ENCODE measurements at regions not wholly inside any gene's neighbourhood (a gene's known extent, or its start where the extent isn't known, plus 50 kb on each side); places are given as distances from the start of the nearest gene placed in this dataset.

DNA sequence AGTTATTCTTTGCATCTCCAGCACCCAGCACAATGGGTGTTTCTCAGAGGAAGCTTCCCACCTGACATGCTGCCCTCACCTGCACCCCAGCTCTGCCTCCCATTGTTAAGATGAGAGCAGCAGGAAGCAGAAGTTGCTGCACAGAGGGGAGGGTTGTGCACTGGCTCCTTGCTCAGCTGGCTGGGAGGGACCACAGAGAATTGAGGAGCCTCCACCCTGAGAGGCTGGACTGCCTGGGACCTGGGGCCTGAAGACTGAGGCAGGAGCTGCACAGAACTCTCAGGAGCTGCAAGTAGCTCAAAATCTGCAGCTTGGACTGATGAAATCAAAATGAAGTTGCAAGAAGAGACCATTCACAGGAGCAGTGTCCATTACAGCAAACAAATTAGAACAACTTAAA, 222.3 kb upstream of the LINGO1 start:
- TF ChIP-seq, protein P1, sequence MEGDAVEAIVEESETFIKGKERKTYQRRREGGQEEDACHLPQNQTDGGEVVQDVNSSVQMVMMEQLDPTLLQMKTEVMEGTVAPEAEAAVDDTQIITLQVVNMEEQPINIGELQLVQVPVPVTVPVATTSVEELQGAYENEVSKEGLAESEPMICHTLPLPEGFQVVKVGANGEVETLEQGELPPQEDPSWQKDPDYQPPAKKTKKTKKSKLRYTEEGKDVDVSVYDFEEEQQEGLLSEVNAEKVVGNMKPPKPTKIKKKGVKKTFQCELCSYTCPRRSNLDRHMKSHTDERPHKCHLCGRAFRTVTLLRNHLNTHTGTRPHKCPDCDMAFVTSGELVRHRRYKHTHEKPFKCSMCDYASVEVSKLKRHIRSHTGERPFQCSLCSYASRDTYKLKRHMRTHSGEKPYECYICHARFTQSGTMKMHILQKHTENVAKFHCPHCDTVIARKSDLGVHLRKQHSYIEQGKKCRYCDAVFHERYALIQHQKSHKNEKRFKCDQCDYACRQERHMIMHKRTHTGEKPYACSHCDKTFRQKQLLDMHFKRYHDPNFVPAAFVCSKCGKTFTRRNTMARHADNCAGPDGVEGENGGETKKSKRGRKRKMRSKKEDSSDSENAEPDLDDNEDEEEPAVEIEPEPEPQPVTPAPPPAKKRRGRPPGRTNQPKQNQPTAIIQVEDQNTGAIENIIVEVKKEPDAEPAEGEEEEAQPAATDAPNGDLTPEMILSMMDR (IDR thresholded peaks at IDR 0.05), result no peak
- TF ChIP-seq POLR2A (IDR thresholded peaks at IDR 0.05), result no peak

Measured in thyroid gland (tissue), 4 donors.